Activated CD4-positive, alpha-beta T cell treated with anti-CD3 and anti-CD28 coated beads, Interleukin-2, amount 50 U/mL, for 24 hours (primary cell): ENCODE measurements at regions not wholly inside any gene's neighbourhood (a gene's known extent, or its start where the extent isn't known, plus 50 kb on each side); places are given as distances from the start of the nearest gene placed in this dataset.

Source experiments
- DNase-seq, 2 donors: peaks; one replicate each; pipeline ENCODE4 v3.0.0-alpha.2; 2020; ENCODE audit warnings: low read depth in 1 of 2, low spot score in 1 of 2

DNA sequence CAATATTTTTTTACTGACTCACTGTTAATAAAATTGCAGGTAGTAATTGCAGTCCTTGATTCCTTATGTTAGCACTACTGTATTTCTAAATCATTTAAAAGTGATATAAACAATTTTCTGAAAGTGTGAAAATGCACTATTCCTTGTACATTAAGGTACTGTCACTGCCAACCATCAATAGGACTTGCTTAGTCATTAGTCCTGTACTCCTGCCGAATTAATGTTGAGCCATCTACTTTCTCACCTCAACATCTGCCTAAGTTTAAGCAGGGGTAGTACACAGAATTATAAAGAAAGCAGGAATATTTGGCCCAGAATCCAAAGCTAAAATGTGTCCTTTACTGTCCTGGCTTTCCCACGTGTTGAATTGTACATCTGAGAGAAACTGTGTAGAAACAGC, 87.0 kb upstream of the TRPC3 start:
- no peak for DNase-seq

DNA sequence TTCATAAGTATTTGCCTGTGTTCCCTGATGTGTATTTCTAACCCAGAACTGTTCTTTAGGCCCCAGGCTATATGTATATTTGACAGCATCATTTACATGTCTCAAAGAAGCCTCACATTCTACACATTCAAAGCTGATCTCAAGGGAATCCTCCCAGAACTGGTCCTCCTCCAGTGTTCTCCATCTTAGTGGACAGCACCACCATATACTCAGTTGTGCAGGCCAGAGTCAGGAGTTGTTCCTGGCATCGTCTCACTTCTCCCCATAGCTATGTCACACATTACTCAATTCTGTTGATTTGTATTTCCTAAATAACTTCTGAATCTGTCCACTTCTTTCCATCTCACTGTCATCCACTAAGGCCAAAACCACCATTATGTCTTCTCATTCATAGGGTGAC, 82.8 kb upstream of the TRPC3 start:
- DNase-seq, result no peak

DNA sequence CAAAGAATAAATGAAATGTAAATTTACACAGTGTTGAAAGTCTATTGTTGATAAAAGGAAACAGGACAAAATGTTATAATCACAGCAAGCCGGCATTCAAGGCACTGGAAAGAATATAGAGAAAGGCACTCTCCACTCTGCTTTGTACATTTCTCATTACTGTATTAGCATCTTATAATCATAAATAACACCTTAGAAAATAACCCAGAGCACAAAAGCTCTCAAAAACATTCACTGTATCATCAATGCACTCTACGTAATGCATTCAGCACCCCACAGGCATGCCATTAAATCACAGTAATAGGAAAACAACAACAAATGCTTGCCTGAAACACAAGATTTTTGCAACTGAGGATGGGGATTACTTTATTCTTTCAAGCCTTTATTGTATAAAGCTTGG, 75.3 kb upstream of the TRPC3 start:
- DNase-seq, result no peak

DNA sequence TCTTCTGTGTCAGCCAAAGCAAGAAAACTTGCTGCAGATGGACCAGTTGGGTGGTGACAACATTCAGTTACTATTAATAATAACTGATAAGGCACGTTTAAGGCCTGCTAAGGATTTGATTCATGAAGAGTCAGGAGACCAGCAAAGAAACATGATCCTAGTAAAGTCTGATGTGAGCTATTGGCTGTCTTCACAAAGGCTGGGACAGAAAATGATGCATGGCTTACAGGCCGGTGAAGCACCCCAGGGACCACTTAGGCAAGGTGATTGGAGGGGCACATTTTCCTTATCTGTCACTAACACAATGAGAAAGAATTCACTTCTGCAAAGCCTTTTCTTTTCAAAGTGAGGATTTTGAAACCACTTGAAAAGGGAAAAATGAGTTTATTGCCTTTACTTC, 65.4 kb upstream of the TRPC3 start:
- DNase-seq, result no peak

DNA sequence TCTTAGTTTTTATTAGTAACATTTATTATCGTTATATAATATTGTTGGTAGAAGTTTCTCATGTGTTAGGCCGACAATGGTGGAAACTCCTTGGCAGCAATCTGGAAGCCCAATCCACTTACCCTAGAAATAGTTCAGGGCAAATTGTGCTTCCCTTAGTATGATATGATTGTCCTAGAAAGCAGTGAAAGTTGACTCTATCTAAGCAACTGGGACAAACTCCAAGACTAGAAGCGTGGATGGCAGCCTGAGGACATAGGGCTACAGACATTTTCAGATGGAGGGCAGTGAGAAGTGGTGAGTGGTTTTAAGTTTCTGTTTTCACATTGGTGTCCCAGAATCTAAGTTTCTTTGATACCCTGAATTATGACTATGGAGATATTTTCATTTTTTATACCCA, 63.3 kb upstream of the TRPC3 start:
- DNase-seq, result no peak

- no peak for DNase-seq
Measured at GRCh38 chr4:122012735-122013134, 60.9 kb upstream of the TRPC3 start.

- no peak for DNase-seq
Measured at GRCh38 chr4:122010610-122011009, 58.8 kb upstream of the TRPC3 start.

- no peak for DNase-seq
Measured at GRCh38 chr4:122009524-122009923, 57.7 kb upstream of the TRPC3 start.

DNA sequence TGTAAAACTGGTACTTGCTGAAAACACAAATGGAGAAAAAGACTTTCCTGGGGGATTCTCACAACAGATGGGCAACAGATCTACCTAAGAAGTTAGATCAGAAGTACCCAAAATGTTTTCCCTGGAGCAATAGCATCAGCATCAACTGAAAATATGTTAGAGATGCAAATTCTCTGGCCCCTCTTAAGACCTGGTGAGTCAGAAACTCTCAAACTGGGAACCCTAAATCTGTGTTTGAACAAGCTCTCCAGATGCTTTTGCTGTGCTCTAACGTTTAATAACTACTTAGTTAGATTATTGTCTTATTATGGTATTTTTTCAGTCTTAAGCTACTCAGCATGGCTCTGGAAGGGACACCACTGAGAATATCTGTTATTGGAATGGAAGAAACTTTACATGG, 55.2 kb upstream of the TRPC3 start:
- no peak for DNase-seq

- no peak for DNase-seq
Measured at GRCh38 chr4:122005064-122005755, 53.4 kb upstream of the TRPC3 start.

DNA sequence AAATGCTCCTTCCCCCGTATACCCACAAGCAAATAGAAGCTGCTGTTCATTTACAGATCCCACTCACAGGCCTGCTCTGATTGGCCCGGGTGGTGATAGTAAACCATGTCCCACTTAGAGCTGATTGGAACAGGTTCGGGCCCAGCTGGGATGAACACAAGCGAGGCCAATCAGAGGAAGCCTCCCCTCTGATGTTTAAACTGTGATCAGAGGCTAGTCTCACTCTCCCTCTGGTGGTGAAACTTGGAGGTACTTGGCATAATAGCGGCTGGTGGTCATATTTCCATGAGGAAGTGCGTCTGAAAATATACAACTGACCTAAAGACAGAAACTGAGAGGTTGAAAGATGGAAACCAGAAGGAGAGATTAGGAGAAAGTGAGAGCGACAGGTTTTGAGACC, 51.5 kb upstream of the TRPC3 start:
- peak in 1 of 2 donors; percentile 7 for DNase-seq
